ENCODE measurements at regions not wholly inside any gene's neighbourhood (a gene's known extent, or its start where the extent isn't known, plus 50 kb on each side); places are given as distances from the start of the nearest gene placed in this dataset.

GRCh38 chr19:30897553-30897952 lies 451.7 kb downstream of the TSHZ3 start:
- no peaks in the 10 kb centered on the region for H3K27me3 ChIP-seq (ENCODE audit: control insufficient read depth, insufficient read depth, low read length, poor library complexity, severe bottlenecking)

DNA sequence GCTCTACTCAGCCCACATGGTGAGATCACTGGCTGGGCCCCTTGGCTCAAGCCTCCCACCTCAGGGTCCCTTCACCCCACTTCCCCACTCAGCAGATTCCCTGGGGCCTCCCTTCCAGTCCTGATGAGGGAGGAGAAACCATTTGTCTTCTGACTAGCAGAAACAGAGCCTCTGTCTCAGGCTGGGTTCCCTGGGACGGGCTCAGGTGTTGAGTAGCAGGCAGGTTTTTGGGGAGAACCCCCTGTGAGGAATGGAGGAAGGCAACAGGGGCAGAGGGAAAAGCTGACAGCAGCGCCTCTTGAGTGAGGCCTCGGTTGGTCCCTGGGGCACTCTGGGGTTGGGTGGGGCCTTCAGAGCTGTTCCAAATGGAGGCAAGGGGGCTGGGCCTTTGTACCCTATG lies 452.2 kb downstream of the TSHZ3 start:
- Histone ChIP-seq H3K36me3 (ENCODE audit: control insufficient read depth, insufficient read depth, low read length) (no peaks in the 10 kb centered on the region), H3K27ac (ENCODE audit: insufficient read depth, low read depth, low read length, poor library complexity, severe bottlenecking) (no peak overlapping the region), H3K4me1 (ENCODE audit: control insufficient read depth, insufficient read depth, low read length) (peaks cover 13% of the 10 kb centered on the region), H3K9me3 (ENCODE audit: control insufficient read depth, low read length) (no peaks in the 10 kb centered on the region), H3K27me3 (ENCODE audit: control insufficient read depth, insufficient read depth, low read length, poor library complexity, severe bottlenecking) (no peaks in the 10 kb centered on the region), H3K4me3 (ENCODE audit: insufficient read depth, low read depth, low read length) (no peak overlapping the region)
- WGBS, 2 experiments = 91% methylated on average over 3 of the region's 3 CpGs

More at GRCh38 chr19:30897553-30897952, 451.7 kb downstream of the TSHZ3 start:
- Histone ChIP-seq H3K27ac (ENCODE audit: insufficient read depth, low read depth, low read length, poor library complexity, severe bottlenecking) (no peak overlapping the region), H3K4me3 (ENCODE audit: insufficient read depth, low read depth, low read length) (no peak overlapping the region), H3K4me1 (ENCODE audit: control insufficient read depth, insufficient read depth, low read length) (peaks cover 13% of the 10 kb centered on the region), H3K36me3 (ENCODE audit: control insufficient read depth, insufficient read depth, low read length) (no peaks in the 10 kb centered on the region), H3K9me3 (ENCODE audit: control insufficient read depth, low read length) (no peaks in the 10 kb centered on the region)
- 95 to 98% methylated on average over 7 of the region's 7 CpGs for WGBS, 2 experiments

- Histone ChIP-seq H3K4me3 (ENCODE audit: insufficient read depth, low read depth, low read length) (no peak overlapping the region), H3K9me3 (ENCODE audit: control insufficient read depth, low read length) (no peaks in the 10 kb centered on the region), H3K4me1 (ENCODE audit: control insufficient read depth, insufficient read depth, low read length) (peaks cover 13% of the 10 kb centered on the region), H3K27me3 (ENCODE audit: control insufficient read depth, insufficient read depth, low read length, poor library complexity, severe bottlenecking) (no peaks in the 10 kb centered on the region), H3K27ac (ENCODE audit: insufficient read depth, low read depth, low read length, poor library complexity, severe bottlenecking) (no peak overlapping the region), H3K36me3 (ENCODE audit: control insufficient read depth, insufficient read depth, low read length) (no peaks in the 10 kb centered on the region)
- WGBS, 2 experiments = 32 to 40% methylated on average over 1 of the region's 1 CpG
Measured at GRCh38 chr19:30896554-30896953, 452.7 kb downstream of the TSHZ3 start.

- H3K9me3 ChIP-seq (ENCODE audit: control insufficient read depth, low read length) = no peaks in the 10 kb centered on the region
- H3K27ac ChIP-seq (ENCODE audit: insufficient read depth, low read depth, low read length, poor library complexity, severe bottlenecking) = no peak overlapping the region
- no peaks in the 10 kb centered on the region for H3K36me3 ChIP-seq (ENCODE audit: control insufficient read depth, insufficient read depth, low read length)
- WGBS, 2 experiments = 61 to 81% methylated on average over 2 to 3 of the region's 3 CpGs
- H3K4me1 ChIP-seq (ENCODE audit: control insufficient read depth, insufficient read depth, low read length) = peaks cover 13% of the 10 kb centered on the region
- H3K27me3 ChIP-seq (ENCODE audit: control insufficient read depth, insufficient read depth, low read length, poor library complexity, severe bottlenecking) = no peaks in the 10 kb centered on the region
- H3K4me3 ChIP-seq (ENCODE audit: insufficient read depth, low read depth, low read length) = no peak overlapping the region
Measured at GRCh38 chr19:30895946-30896345, 453.3 kb downstream of the TSHZ3 start.

- peaks cover under 1% of the 10 kb centered on the region for H3K4me1 ChIP-seq (ENCODE audit: control insufficient read depth, insufficient read depth, low read length)
- no peaks in the 10 kb centered on the region for H3K36me3 ChIP-seq (ENCODE audit: control insufficient read depth, insufficient read depth, low read length)
- WGBS, 2 experiments = 83 to 96% methylated on average over 4 of the region's 4 CpGs
- no peaks in the 10 kb centered on the region for H3K9me3 ChIP-seq (ENCODE audit: control insufficient read depth, low read length)
- H3K27ac ChIP-seq (ENCODE audit: insufficient read depth, low read depth, low read length, poor library complexity, severe bottlenecking) = no peak overlapping the region
- H3K4me3 ChIP-seq (ENCODE audit: insufficient read depth, low read depth, low read length) = no peak overlapping the region
- no peaks in the 10 kb centered on the region for H3K27me3 ChIP-seq (ENCODE audit: control insufficient read depth, insufficient read depth, low read length, poor library complexity, severe bottlenecking)
Measured at GRCh38 chr19:30891051-30891450, 458.2 kb downstream of the TSHZ3 start.

- Histone ChIP-seq H3K36me3 (ENCODE audit: control insufficient read depth, insufficient read depth, low read length) (no peaks in the 10 kb centered on the region), H3K9me3 (ENCODE audit: control insufficient read depth, low read length) (no peaks in the 10 kb centered on the region), H3K27me3 (ENCODE audit: control insufficient read depth, insufficient read depth, low read length, poor library complexity, severe bottlenecking) (no peaks in the 10 kb centered on the region), H3K27ac (ENCODE audit: insufficient read depth, low read depth, low read length, poor library complexity, severe bottlenecking) (no peak overlapping the region), H3K4me1 (ENCODE audit: control insufficient read depth, insufficient read depth, low read length) (no peaks in the 10 kb centered on the region), H3K4me3 (ENCODE audit: insufficient read depth, low read depth, low read length) (no peak overlapping the region)
- 84 to 94% methylated on average over 2 of the region's 2 CpGs for WGBS, 2 experiments
Measured at GRCh38 chr19:30890033-30890432, 459.2 kb downstream of the TSHZ3 start.

GRCh38 chr19:30888937-30889336 lies 460.3 kb downstream of the TSHZ3 start:
- Histone ChIP-seq H3K4me3 (ENCODE audit: insufficient read depth, low read depth, low read length) (no peak overlapping the region), H3K27ac (ENCODE audit: insufficient read depth, low read depth, low read length, poor library complexity, severe bottlenecking) (no peak overlapping the region), H3K27me3 (ENCODE audit: control insufficient read depth, insufficient read depth, low read length, poor library complexity, severe bottlenecking) (no peaks in the 10 kb centered on the region), H3K36me3 (ENCODE audit: control insufficient read depth, insufficient read depth, low read length) (no peaks in the 10 kb centered on the region), H3K9me3 (ENCODE audit: control insufficient read depth, low read length) (no peaks in the 10 kb centered on the region), H3K4me1 (ENCODE audit: control insufficient read depth, insufficient read depth, low read length) (no peaks in the 10 kb centered on the region)
- 85 to 86% methylated on average over 2 of the region's 2 CpGs for WGBS, 2 experiments

DNA sequence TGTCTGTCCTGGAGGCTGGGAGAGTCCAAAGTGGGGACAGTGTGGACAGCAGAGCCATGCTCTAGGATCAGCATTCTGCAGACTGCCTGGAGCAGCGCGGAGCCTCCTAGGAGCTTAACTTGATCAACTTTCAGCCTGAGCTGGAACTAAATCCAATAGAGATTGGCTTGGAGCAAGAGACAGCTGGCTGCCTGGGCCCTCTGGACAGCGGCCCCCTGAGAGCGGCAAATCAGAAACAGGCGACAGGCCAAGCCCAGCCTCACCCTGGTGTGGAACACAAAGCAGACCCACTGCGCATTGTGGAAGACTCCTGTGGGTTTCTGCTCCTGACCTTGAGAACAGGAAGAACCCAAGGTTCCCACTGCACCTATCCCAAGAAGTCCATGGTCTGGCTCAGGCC lies 462.2 kb downstream of the TSHZ3 start:
- WGBS, 2 experiments = 94 to 95% methylated on average over 6 of the region's 6 CpGs
- Histone ChIP-seq H3K4me3 (ENCODE audit: insufficient read depth, low read depth, low read length) (no peak overlapping the region), H3K27me3 (ENCODE audit: control insufficient read depth, insufficient read depth, low read length, poor library complexity, severe bottlenecking) (no peaks in the 10 kb centered on the region), H3K4me1 (ENCODE audit: control insufficient read depth, insufficient read depth, low read length) (no peaks in the 10 kb centered on the region), H3K36me3 (ENCODE audit: control insufficient read depth, insufficient read depth, low read length) (no peaks in the 10 kb centered on the region), H3K27ac (ENCODE audit: insufficient read depth, low read depth, low read length, poor library complexity, severe bottlenecking) (no peak overlapping the region), H3K9me3 (ENCODE audit: control insufficient read depth, low read length) (no peaks in the 10 kb centered on the region)

- H3K9me3 ChIP-seq (ENCODE audit: control insufficient read depth, low read length) = no peaks in the 10 kb centered on the region
- no peaks in the 10 kb centered on the region for H3K27me3 ChIP-seq (ENCODE audit: control insufficient read depth, insufficient read depth, low read length, poor library complexity, severe bottlenecking)
- H3K4me1 ChIP-seq (ENCODE audit: control insufficient read depth, insufficient read depth, low read length) = no peaks in the 10 kb centered on the region
- 92 to 93% methylated on average over 7 of the region's 7 CpGs for WGBS, 2 experiments
- H3K27ac ChIP-seq (ENCODE audit: insufficient read depth, low read depth, low read length, poor library complexity, severe bottlenecking) = no peak overlapping the region
- H3K36me3 ChIP-seq (ENCODE audit: control insufficient read depth, insufficient read depth, low read length) = no peaks in the 10 kb centered on the region
- H3K4me3 ChIP-seq (ENCODE audit: insufficient read depth, low read depth, low read length) = no peak overlapping the region
Measured at GRCh38 chr19:30886222-30886621, 463.0 kb downstream of the TSHZ3 start.

GRCh38 chr19:30884146-30884812 lies 465.0 kb downstream of the TSHZ3 start:
- no peak overlapping the region for H3K27ac ChIP-seq (ENCODE audit: insufficient read depth, low read depth, low read length, poor library complexity, severe bottlenecking)
- H3K9me3 ChIP-seq (ENCODE audit: control insufficient read depth, low read length) = no peaks in the 10 kb centered on the region
- H3K36me3 ChIP-seq (ENCODE audit: control insufficient read depth, insufficient read depth, low read length) = no peaks in the 10 kb centered on the region
- H3K27me3 ChIP-seq (ENCODE audit: control insufficient read depth, insufficient read depth, low read length, poor library complexity, severe bottlenecking) = no peaks in the 10 kb centered on the region
- H3K4me3 ChIP-seq (ENCODE audit: insufficient read depth, low read depth, low read length) = no peak overlapping the region
- H3K4me1 ChIP-seq (ENCODE audit: control insufficient read depth, insufficient read depth, low read length) = no peaks in the 10 kb centered on the region
- 94 to 95% methylated on average over 11 of the region's 11 CpGs for WGBS, 2 experiments

GRCh38 chr19:30883071-30883470 lies 466.2 kb downstream of the TSHZ3 start:
- H3K4me3 ChIP-seq (ENCODE audit: insufficient read depth, low read depth, low read length) = no peak overlapping the region
- H3K4me1 ChIP-seq (ENCODE audit: control insufficient read depth, insufficient read depth, low read length) = no peaks in the 10 kb centered on the region
- WGBS, 2 experiments = 91 to 93% methylated on average over 4 of the region's 4 CpGs
- no peaks in the 10 kb centered on the region for H3K36me3 ChIP-seq (ENCODE audit: control insufficient read depth, insufficient read depth, low read length)
- H3K9me3 ChIP-seq (ENCODE audit: control insufficient read depth, low read length) = no peaks in the 10 kb centered on the region
- H3K27me3 ChIP-seq (ENCODE audit: control insufficient read depth, insufficient read depth, low read length, poor library complexity, severe bottlenecking) = no peaks in the 10 kb centered on the region
- H3K27ac ChIP-seq (ENCODE audit: insufficient read depth, low read depth, low read length, poor library complexity, severe bottlenecking) = no peak overlapping the region
